CD1c-positive myeloid dendritic cell (primary cell): ENCODE measurements at regions not wholly inside any gene's neighbourhood (a gene's known extent, or its start where the extent isn't known, plus 50 kb on each side); places are given as distances from the start of the nearest gene placed in this dataset.

Source experiments
- DNase-seq: peaks from one replicate; pipeline ENCODE4 v3.0.0-alpha.2; 2016; ENCODE audit errors: extremely low spot score

DNA sequence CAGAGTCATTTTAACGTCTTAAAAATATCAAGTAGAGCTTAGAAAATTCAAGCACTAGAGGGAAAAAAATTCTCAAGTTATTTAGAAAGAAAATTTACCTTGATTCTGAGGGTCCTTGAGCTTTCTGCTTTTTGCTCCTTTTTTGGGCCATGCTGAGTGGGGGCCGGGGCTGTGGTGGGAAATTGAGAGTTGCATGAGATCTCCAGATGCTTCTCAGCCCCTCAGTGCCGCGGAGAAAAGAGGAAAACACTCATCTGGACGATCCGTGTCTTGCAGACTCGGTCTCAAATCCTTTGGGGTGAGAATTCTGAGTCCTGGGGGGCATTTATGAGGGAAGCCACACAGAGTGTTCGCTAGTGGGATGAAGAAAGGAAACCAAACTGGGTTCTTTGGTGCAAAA, 700.8 kb downstream of the TBC1D22A start:
- no peak for DNase-seq

DNA sequence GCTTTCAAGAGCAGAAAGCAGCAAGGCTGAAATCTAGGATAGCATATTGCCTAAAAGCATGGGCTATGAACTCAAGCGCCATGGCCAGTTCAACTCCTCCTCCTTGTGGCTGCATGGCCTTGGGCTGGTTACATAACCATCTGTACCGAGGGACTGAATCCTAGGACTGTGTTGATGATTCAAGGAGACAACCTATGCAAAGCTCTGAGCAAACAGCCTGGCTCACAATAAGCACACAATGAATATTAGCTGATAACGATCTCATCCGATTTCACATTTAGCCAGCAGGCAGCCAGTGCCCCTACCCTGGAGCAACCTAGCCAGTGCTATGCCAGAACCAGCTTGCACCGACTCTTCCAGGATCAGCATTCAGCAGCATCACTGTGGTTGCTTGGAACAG, 698.4 kb downstream of the TBC1D22A start:
- no peak for DNase-seq

DNA sequence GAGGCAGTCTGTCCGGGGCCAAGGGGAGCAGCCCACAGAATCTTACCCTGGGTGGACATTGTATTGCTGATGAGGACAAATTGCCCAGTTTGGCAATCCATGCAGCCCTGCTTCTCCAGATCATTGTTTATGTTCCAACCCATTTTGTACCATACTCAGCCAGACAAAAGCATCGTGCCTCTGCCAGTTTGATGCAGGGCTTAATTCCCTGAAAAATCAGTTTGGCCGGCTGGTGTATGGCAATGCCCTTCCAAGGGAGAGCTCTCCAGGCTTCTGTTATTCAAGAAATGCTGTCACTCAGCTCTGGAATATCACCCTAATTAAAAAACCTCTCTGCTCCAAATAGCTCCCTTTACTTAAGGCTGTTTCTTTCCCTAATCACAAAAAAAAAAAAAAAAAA, 697.7 kb downstream of the TBC1D22A start:
- DNase-seq, result no peak

DNA sequence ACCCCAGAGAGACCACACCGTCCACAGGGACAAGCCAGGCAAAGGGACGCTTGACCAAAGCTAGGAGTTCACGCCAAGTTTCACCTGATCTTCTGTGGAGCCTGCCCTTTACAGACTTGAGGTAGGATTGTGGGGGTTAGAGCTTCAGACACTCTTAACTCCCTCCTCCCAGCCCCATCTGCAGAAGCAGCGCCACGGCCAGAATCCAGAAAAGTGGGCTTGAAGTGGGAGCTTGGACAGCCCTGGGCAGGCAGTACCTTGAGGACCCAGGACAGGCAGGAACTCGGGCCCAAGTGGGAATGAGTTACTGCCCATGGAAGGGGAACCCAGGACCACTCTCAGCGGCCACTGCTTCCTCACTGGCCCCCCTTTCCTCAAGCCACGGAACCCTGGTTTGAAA, 695.9 kb downstream of the TBC1D22A start:
- DNase-seq, result no peak

DNA sequence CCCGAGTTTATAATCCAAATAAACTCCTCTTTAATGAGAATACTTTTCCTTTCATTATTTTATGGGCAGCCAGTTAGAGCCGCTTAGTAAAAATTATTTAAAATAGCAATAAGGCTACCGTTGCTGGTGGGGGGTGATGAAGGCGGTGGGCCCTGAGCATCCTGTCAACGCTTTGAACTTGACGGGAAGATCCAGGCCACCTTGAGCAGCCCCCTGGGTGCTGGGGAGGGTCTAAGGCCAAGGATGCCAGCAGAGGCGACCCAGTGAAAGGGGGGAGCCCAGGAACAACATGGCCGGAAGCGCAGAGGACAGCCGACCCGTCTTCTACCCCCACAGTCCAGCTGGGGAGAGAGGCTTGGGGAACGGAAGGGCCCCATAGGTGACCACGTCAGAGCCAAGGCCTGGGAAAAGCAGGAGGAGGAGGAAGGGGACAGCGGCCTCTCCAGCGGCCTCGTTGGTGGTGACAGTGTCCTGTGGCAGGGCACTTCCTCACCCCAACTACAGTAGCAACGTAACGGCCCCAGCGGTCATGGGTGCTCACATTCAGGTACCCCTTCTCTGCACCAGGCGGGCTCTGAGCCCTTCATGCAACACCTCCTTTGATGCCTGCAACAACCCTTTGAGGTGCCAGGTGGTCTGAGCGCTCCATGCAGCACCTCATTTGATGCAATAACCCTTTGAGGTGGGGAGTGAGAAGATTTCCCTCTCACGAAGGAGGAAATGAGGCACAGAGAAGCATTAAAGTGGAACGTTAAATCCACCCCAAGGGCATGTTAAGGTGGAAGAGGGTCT, 695.3 kb downstream of the TBC1D22A start:
- DNase-seq, result no peak

DNA sequence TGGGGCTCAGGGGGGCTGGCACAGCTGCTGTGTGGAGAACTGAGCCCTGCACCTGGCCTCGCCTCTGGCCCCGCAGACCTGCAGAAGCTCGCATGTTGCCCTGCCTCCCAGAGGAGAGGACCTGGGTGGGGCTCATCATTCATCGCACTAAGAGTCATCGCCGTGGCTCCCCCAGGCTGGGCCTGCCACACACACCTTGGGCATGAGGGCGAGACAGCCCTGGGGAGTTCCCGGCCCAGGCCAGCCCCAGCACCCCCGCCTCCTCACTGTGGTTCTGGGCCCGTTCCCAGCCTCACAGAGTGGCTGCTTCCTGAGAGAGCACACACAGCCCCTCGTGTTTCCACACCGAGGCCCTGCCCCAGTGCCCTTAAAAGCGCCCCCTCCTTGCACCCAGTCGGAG, 694.6 kb downstream of the TBC1D22A start:
- DNase-seq, result no peak

DNA sequence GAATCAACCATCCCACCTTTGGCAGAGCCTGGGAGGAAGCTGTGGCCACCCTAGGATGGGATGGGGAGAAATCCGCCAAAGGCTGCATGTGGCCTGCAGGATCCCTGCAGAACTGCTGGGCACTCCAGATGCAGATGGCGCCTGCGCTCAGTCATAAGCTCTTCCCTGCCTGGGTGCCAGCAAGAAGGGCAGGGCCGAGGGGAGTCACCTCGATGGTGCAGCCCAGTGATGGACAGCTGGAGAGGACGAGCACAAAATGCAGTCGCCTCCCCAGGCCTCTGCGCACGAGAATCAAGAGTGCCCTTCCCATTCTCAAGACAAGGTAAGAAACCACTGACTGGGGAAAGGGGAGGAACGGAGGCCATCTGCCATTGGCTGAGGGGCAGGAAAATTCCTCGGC, 693.6 kb downstream of the TBC1D22A start:
- no peak for DNase-seq

DNA sequence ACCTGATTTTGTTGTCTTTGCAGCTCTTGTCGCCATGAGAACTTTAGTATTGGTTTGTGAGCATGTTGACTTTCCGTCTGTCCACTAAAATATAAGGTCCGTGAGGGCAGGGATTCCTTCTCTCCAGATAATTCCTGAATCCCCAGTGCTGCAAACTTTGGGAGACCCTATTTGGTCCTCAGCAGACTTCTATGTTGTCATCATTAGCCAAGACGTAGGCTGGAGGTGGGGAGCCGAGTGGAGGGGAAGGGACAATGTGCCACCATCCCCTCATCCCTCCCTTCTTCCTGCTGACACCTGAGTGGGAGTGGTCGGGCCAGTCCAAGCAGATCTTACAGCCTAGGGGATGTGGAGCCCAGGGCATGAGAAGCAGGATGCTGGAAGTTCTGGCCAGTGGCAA, 690.6 kb downstream of the TBC1D22A start:
- no peak for DNase-seq

DNA sequence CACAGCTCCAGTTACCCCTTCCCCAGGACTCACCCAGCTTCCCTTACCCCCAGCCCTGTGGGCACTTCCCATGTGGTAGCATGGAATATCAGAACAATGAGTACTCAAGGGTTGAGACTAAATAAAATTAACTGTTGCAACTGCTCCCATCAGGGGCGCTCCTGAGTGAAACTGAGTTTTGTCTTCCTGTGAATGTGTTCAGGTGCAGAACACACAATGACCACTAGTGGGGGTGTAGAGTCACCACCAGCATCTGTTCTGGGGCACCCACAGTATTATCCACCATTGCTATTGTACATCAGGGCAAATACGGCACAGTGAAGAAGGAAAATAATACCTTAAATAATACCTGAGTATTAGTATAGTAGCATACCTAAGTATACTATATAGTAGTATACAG, 689.7 kb downstream of the TBC1D22A start:
- DNase-seq, result no peak

DNA sequence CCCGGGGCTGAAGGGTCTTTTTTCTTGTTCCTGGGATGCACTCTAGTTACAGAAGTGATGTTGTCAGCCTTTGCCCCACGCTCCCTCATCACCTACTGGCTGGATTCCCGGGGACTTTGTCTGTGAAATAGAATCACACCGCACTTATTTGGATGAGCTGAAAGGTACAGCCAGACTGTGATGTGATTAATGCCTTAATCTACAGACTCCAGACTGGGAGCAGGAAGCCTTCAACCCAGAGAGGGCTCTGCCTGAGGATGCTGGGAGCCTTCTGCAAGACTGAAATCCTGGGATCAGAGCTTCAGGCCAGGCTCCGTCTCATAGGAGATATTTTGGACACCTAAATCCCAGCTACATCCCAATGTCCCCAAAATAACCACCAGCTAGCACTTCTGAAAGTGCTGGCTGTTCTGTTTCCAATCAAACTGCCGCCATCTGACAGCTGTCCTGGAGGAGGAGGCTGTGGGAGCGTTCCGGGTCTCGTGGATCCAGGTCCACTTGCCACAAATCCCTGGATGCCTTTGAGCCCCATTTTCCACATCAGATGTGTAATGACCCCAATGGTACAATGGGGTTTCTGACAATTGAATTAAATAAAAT, 688.5 kb downstream of the TBC1D22A start:
- no peak for DNase-seq

DNA sequence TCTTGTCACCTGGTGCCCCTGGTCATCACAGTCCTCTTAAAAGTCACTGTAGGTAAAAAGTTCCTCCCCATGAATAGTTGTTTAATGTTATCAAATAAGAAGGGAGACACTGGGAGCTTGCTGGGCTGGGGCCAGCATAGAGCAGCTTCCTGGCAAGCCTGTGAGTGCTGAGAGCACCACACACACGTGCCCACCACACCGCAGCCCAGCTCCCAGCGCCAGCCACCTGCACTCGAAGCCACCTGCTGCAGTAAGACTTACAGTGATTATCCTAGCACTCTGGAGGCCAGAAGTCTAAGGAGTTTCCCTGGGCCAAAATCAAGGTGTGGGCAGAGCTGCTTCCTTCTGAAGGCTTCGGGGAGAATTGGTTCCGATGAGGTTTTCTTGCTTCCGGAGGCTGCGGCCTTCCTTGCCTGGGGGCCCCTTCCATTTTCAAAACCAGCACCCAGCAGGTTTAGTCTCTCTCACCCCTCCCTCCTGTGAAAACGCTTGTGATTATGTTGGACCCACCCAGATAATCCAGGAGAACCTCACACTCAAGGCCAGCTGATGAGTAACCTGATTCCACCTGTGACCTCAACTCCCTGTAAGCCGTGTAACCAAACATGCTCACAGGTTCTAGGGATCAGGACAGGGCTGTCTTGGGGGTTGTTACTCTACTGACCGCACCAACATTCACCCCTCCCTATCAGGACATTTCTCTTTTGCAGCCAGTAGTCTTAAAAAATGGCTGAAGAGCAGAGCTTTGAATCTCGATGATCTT, 687.2 kb downstream of the TBC1D22A start:
- DNase-seq, result no peak

DNA sequence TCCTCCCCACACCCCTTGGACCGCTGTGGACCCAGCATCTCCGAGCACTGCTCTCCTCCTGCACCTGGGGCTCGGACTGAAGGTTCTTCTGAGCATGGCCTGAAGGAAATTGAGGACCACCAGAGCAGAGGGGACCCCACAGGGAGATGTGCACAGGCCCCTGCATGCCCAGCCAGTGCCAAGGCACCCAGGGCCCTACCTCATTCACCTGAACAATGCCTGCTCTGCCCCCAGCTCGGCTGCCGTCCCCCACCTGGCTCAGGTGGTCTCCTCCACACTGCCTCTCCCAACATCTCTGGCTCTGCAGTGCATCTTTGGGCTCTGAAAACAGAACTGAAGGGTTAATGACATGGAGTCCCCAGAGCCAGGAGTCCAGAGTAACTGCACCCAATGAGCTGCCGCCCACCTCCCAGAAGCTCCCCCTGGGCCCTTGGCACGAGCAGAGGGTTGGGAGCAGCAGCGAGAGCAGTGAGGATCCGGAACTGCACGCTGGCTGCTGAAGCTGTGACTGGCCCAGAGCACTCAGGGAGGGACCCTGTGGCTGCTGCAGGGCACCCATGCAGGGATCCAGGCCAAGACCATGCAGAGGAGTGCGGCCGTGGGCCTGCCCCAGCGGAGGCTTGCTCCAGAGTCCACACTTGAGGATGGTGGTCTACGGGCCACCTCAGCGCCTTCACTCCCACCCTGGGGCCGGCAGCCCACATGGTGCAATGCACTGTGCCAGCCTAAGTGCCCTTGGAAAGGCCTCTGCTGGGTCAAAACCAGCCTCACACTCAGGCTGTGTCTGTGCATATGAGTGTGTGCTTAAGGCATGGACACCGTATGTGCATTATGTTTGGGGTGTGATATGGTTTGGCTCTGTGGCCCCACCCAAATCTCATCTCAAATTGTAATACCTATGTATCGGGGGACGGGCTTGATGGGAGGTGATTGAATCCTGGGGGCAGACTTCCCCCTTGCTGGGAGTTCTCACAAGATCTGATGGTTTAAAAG, 686.1 kb downstream of the TBC1D22A start:
- DNase-seq, result no peak

DNA sequence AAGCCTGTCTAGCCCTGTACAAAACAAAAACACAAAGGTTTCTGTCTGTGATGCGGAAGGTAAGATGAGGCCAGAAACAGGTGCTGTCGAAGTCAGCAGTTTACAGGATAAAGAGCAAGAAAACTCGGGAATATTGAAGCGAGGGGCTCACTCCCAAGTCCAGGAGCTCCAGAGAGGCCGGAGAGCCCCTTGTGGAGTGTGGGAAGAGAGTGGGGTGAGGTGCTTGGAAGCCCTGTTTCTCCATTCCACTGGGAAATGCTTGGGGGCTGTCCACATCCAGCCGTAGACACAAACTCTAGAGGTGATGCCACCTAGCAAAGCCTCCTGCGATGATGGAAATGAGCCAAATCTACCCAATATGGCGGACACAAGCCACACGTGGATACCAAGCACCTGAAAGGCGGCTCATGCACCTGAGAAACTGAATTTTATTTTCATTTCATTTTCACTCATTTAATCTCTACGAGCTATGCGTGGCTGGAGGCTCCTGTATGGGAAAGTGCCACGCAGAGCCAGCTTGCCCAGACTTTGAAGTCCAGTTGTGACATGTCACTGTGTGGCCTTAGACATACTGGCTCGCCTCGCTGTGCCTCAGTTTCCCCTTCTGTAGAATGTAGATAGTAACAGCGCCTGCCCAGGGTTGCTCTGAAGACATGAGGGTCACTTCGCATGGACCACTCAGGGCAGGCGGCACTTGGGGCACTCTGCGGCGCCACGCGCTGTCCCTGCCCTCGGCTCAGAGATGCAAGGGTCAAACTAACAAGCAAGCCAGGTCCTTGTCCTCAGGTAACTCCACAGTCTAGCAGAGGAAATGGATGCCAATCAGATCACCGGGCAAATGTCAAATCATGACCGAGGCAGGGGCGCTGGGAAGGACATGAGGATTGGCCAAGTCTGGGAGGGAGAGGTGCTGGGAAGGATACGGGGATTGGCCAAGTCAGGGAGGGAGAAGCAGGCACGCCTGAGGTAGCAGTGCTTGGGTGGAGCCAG, 684.7 kb downstream of the TBC1D22A start:
- DNase-seq, result no peak

DNA sequence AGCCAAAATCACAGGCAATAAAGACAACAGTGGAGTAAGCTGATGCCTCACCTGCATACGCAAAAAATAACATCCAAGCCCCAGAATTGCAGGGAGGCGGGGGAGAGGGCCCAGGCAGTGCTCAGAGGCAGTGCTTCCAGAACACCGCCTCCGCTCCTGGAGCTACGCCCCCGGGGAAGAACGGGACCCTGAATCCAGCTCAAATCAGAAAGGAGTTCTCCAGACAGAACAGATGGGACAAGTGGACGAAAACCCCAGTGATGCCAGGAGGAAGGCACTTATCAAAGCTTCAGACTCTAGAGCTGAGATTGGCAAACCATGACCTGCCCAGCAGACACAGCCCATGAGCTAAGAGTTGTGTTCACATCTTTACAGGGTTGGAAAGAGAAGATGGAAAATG, 683.9 kb downstream of the TBC1D22A start:
- no peak for DNase-seq

DNA sequence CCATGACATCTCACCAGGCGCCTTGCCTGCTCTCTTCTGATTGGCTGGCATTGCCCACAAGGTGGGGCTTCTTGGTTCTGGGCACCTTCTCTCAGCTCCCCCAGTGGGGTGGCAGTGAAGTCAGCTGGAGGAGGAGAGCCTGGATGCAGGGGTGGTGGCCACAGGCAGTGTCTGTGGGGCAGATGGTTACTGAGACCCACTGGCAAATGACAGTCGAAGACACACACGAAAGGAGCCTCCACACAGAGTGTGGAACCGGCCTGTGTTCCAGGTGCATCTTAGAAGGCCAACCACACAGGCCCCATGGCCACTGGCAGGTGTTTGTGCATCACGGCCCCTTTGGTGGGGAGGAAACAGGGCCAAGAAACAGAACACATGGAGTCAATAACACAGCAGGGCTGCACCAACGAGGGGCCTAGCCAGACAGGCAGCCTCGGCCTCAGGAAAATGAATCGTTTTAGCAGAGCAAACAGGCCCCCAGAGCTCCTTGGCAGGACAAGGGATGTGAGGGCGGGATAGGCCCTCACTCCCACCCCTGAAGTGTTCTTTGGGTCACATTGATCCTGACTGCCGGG, 683.4 kb downstream of the TBC1D22A start:
- no peak for DNase-seq

DNA sequence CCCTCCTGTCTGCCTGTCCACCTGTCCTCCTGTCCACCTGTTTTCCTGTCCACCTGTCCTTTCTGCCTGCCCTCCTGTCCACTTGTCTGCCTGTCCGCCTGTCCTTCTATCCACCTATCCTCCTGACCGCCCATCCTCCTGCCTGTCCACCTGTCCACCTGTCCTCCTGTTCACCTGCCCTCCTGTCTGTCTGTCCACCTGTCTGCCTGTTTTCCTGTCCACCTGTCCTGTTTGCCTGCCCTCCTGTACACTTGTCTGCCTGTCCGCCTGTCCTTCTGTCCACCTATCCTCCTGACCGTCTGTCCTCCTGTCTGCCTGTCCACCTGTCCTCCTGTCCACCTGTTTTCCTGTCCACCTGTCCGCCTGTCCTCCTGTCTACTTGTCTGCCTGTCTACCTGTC, 682.8 kb downstream of the TBC1D22A start:
- DNase-seq, result no peak

DNA sequence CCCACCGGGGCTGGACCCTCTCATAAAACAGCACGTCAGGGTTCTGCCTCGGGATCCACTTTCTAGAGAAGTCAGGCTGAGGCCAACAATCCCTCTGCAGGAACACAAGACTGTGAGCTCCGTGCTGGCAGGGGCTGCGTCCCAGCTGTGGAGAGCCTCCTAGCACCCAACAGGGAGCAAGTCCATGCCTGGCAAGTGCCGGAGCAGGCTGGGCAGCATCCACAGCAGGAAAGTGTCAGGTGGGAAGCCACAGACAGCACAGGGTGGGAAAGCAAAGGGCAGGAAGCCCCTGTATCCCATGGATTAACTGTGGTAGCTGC, 682.3 kb downstream of the TBC1D22A start:
- DNase-seq, result no peak

DNA sequence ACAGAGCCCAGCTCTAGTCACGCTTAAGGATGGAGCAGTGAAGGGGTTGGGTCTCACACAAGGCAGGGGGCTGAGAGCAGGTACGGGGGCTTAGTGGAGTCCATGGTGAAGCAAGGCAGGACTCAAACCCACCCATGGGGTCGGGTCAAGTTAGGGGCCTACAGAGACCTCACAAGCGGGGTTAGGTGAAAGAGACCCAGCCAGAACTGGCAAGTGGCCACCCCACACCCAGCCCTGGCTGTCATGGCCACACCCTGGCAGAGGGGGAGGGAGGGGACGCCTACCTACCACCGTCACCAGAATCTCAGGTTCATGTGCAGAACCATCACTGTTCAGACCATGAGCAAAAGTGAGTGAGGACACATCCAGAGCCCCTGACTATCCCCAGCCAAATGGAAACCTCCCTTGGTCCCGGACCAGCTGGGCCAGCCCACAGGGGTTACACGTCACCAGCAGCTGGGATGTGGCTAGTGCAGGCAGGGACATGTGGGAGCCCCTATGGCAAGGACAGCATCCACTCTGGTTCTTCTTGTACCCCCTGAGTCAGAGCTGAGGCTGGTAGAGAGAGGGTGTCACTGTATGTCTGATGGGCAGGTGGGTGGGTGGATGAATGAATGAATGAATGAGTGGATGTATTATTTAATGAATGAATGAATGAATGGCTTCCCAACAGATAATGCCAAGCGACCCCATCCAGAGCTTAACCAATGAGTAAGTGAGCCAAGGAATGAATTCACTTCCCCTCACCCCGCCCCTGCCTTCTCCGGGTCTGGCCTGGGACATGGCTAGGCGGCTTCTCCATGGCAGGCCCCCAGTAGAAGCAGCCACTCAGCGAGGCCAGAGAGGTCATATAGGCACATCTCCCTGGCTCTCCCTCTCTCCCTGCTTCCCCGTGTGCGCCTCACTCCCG, 681.6 kb downstream of the TBC1D22A start:
- no peak for DNase-seq

DNA sequence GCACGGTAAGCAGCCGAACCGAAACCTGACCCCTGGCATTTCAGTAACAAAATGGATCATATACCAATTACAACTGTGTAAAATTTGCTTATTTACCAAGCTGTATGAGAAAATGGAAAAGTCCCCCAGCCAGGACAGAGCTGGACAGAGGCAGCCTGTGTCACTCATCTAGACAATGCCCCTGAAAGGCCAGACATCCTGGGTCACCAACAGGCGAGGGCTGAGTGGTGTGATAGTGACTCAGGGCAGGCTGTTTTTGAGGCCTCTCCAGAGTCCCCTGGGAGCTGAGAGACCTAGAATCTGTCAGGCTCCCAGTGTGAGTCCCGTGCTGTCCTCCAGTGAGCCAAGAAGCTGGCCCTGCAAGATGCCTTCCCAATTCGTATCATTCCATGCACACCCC, 680.4 kb downstream of the TBC1D22A start:
- no peak for DNase-seq
